CD14-positive monocyte (primary cell): ENCODE measurements at regions not wholly inside any gene's neighbourhood (a gene's known extent, or its start where the extent isn't known, plus 50 kb on each side); places are given as distances from the start of the nearest gene placed in this dataset.
"Not testable (repeated sequence)": the region's sequence is repeated elsewhere in the genome, so short reads cannot be mapped to it uniquely, and the experiment has no call there.

Experiments
- DNase-seq, 3 donors: peaks; one replicate each; pipeline ENCODE4 v3.0.0-alpha.2; 2011 to 2022
- H2AFZ ChIP-seq: 2 replicates; pipeline ENCODE4 v1.6.0; 2012; ENCODE audit warnings: mild to moderate bottlenecking, low read depth, low read length, inconsistent platforms; ENCODE audit not compliant: insufficient read depth, poor library complexity, severe bottlenecking
- H3K27ac ChIP-seq, 2 donors: 1 replicate in 1 of 2; 2 replicates in 1 of 2; pipeline ENCODE4 v1.5.1; 2012 to 2013; ENCODE audit warnings: low read length in 2 of 2, control low read depth in 1 of 2, inconsistent platforms in 1 of 2, low read depth in 1 of 2, mild to moderate bottlenecking in 1 of 2
- H3K27me3 ChIP-seq, 2 donors: one replicate each; pipeline versions ENCODE4 v1.6.0 to v1.6.1; 2011 to 2013; ENCODE audit warnings: low read length in 2 of 2; ENCODE audit not compliant: control insufficient read depth in 2 of 2, insufficient read depth in 2 of 2
- H3K36me3 ChIP-seq, 2 donors: replicated peaks in 1 of 2; 1 replicate in 1 of 2; 2 replicates in 1 of 2; pipeline versions ENCODE4 v1.5.1 to v1.6.1; 2012 to 2013; ENCODE audit warnings: low read length in 2 of 2, control low read depth in 1 of 2, inconsistent platforms in 1 of 2, mild to moderate bottlenecking in 1 of 2; ENCODE audit not compliant: insufficient read depth in 2 of 2, control insufficient read depth in 1 of 2
- H3K4me1 ChIP-seq, 2 donors: 1 replicate in 1 of 2; 2 replicates in 1 of 2; pipeline versions ENCODE4 v1.5.1 to v1.6.1; 2012 to 2013; ENCODE audit warnings: low read length in 2 of 2, control low read depth in 1 of 2, inconsistent platforms in 1 of 2, mild to moderate bottlenecking in 1 of 2, moderate library complexity in 1 of 2; ENCODE audit not compliant: insufficient read depth in 2 of 2, control insufficient read depth in 1 of 2
- H3K4me2 ChIP-seq: replicated peaks from 2 replicates; pipeline ENCODE3; 2012; ENCODE audit warnings: low read length, moderate library complexity, mild to moderate bottlenecking; ENCODE audit not compliant: poor library complexity, severe bottlenecking; ENCODE audit errors: extremely low read depth
- H3K4me3 ChIP-seq, 3 experiments: fragments of 200-600 bp in 1 of 3; sonication (generic) in 1 of 3; replicated peaks in 1 of 3; 1 replicate in 2 of 3; 2 replicates in 1 of 3; pipeline ENCODE4 v1.5.1; 2011 to 2013; ENCODE audit warnings: low read length in 3 of 3, mild to moderate bottlenecking in 3 of 3, control low read depth in 2 of 3, low read depth in 2 of 3, inconsistent platforms in 1 of 3, moderate library complexity in 1 of 3
- H3K79me2 ChIP-seq: 2 replicates; pipeline ENCODE4 v1.6.0; 2012; ENCODE audit warnings: mild to moderate bottlenecking, control low read depth, inconsistent platforms, low read length, moderate library complexity; ENCODE audit not compliant: insufficient read depth
- H3K9ac ChIP-seq: 2 replicates; pipeline ENCODE4 v1.6.0; 2017; ENCODE audit warnings: low read length, mild to moderate bottlenecking; ENCODE audit not compliant: insufficient read depth, poor library complexity, severe bottlenecking
- H3K9me3 ChIP-seq, 2 donors: replicated peaks in 1 of 2; 1 replicate in 1 of 2; 2 replicates in 1 of 2; pipeline versions ENCODE4 v1.5.1 to v1.6.1; 2012 to 2013; ENCODE audit warnings: low read length in 2 of 2, control low read depth in 1 of 2; ENCODE audit not compliant: control insufficient read depth in 1 of 2, insufficient read depth in 1 of 2
- H4K20me1 ChIP-seq: 2 replicates; pipeline ENCODE4 v1.6.0; 2012; ENCODE audit warnings: mild to moderate bottlenecking, low read length, control low read depth, moderate library complexity; ENCODE audit not compliant: insufficient read depth
- H3K27ac Mint-ChIP-seq, 7 donors: one replicate each; pipeline ENCODE4 v1.8.0; 2020; ENCODE audit warnings: mild to moderate bottlenecking in 7 of 7, mixed read lengths in 7 of 7, moderate library complexity in 6 of 7, inconsistent platforms in 2 of 7
- H3K27me3 Mint-ChIP-seq, 3 donors: one replicate each; pipeline ENCODE4 v1.8.0; 2021 to 2022; ENCODE audit warnings: low read depth in 3 of 3, mild to moderate bottlenecking in 3 of 3, mixed read lengths in 3 of 3, moderate library complexity in 3 of 3, inconsistent platforms in 1 of 3
- H3K36me3 Mint-ChIP-seq, 2 donors: one replicate each; pipeline ENCODE4 v1.8.0; 2020; ENCODE audit warnings: mixed read lengths in 2 of 2, inconsistent platforms in 1 of 2, mild to moderate bottlenecking in 1 of 2
- H3K4me1 Mint-ChIP-seq: one replicate; pipeline ENCODE4 v1.8.0; 2020; ENCODE audit warnings: mild to moderate bottlenecking, mixed read lengths
- H3K4me3 Mint-ChIP-seq, 2 donors: one replicate each; pipeline ENCODE4 v1.8.0; 2020; ENCODE audit warnings: mild to moderate bottlenecking in 2 of 2, mixed read lengths in 2 of 2, moderate library complexity in 1 of 2
- H3K9me3 Mint-ChIP-seq, 7 donors: one replicate each; pipeline ENCODE4 v1.8.0; 2020 to 2022; ENCODE audit warnings: mixed read lengths in 7 of 7, mild to moderate bottlenecking in 6 of 7, moderate library complexity in 6 of 7, inconsistent platforms in 2 of 7
- WGBS: methylation state at CpG from one replicate; pipeline ENCODE4 v1.1.5; 2013; ENCODE audit warnings: missing lambda C conversion rate; ENCODE audit not compliant: insufficient coverage; 5-methylcytosine and 5-hydroxymethylcytosine counted together
- intact Hi-C, 2 donors: fragments of 100-400 bp; cut with micrococcal nuclease; formaldehyde crosslinking; loops; one replicate each; pipeline versions ENCODE4 v1.15.0 to v1.15.1; 2023

DNA sequence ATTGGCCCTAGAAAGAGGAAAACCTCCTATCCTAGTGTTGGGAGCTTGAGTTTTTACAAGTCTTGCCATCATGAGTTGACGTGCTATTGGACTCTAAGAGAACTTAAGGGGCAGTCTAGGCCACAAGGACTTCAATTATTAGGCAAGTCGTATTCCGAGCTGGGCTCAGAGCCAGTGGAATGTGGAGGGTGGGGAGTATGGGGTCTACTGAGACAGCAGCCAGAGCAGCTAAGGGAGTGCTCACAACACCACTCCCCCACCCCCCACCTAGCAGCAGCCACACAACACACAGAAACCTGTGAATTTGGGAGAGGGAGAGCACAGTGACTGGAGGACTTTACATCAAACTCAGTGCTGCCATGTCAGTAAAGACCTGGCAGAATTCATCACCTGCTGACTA lies 62.0 kb upstream of the ZNG1F start:
- H3K79me2 ChIP-seq, H3K4me2 ChIP-seq, H3K4me3 Mint-ChIP-seq, H3K27ac Mint-ChIP-seq, H3K27ac ChIP-seq, H2AFZ ChIP-seq, H4K20me1 ChIP-seq, H3K27me3 Mint-ChIP-seq, intact Hi-C loops, H3K36me3 Mint-ChIP-seq, H3K4me3 ChIP-seq, H3K4me1 Mint-ChIP-seq, H3K9ac ChIP-seq, H3K27me3 ChIP-seq, H3K4me1 ChIP-seq, DNase-seq, H3K36me3 ChIP-seq: not testable (repeated sequence)
- H3K9me3 Mint-ChIP-seq: peaks cover 4 to 22% (median 15%) of the 10 kb centered on the region in 7 donors
- WGBS: 40% methylated on average over 1 of the region's 3 CpGs
- peaks cover 8 to 24% of the 10 kb centered on the region in 2 donors for H3K9me3 ChIP-seq

DNA sequence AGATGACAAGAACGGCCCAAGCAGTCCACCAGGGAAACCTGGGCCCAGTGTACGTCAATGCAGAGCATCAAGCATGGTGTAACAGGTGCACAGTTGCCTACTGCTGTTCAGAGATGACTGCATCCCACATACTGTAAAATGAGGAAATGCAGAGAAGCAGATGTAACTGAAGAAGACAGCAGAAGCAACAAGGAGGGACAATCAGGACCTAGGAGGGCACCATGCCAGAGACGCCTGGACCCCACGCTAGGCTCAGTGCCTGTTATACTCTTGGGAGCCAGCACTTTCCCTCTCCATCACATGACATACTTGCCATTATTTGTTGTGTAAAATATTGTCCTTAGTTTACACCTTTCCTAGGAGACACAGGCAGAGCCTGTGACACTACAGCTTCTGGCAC lies 57.6 kb upstream of the ZNG1F start:
- H3K27me3 ChIP-seq, H3K4me1 Mint-ChIP-seq, H3K4me3 Mint-ChIP-seq, H3K79me2 ChIP-seq, H3K27ac ChIP-seq, H3K27me3 Mint-ChIP-seq, H4K20me1 ChIP-seq, DNase-seq, H3K4me2 ChIP-seq, H3K27ac Mint-ChIP-seq, H3K36me3 ChIP-seq, H3K4me3 ChIP-seq, intact Hi-C loops, H2AFZ ChIP-seq, H3K4me1 ChIP-seq, H3K9ac ChIP-seq, H3K36me3 Mint-ChIP-seq: not testable (repeated sequence)
- peaks cover 5 to 25% (median 18%) of the 10 kb centered on the region in 7 donors for H3K9me3 Mint-ChIP-seq
- no CpG with 5 or more reads among the region's 4 CpGs for WGBS
- peaks cover 11 to 26% of the 10 kb centered on the region in 2 donors for H3K9me3 ChIP-seq
